OCI-LY3 (cell line): ENCODE measurements at regions not wholly inside any gene's neighbourhood (a gene's known extent, or its start where the extent isn't known, plus 50 kb on each side); places are given as distances from the start of the nearest gene placed in this dataset.

Source experiments
- H2AFZ ChIP-seq: fragments of 200-600, 300-600 bp; shearing (Covaris generic); 2 replicates; pipeline ENCODE4 v1.6.0; 2014; ENCODE audit warnings: antibody characterized with exemption, low read depth, low read length
- H3K27ac ChIP-seq: fragments of 200-600, 300-600 bp; sonication (generic); 2 replicates; pipeline ENCODE4 v1.5.1; 2014; ENCODE audit warnings: mild to moderate bottlenecking, low read length, moderate library complexity, mixed read lengths
- H3K27me3 ChIP-seq: fragments of 200-600, 300-600 bp; sonication (generic); 2 replicates; pipeline ENCODE4 v1.6.1; 2014; ENCODE audit warnings: low read depth, low read length, mixed read lengths
- H3K36me3 ChIP-seq: fragments of 200-600, 300-600 bp; sonication (generic); replicated peaks from 2 replicates; pipeline ENCODE3; 2014; ENCODE audit warnings: low read depth, low read length, mixed read lengths
- H3K4me1 ChIP-seq: fragments of 300-600, 200-600 bp; sonication (generic); 2 replicates; pipeline ENCODE4 v1.6.1; 2014; ENCODE audit warnings: low read length, mixed read lengths
- H3K4me2 ChIP-seq: fragments of 200-600, 300-600 bp; sonication (generic); 2 replicates; pipeline ENCODE4 v1.6.1; 2014; ENCODE audit warnings: low read length, mixed read lengths
- H3K4me3 ChIP-seq: fragments of 300-600, 200-600 bp; sonication (generic); 2 replicates; pipeline ENCODE4 v1.5.1; 2014; ENCODE audit warnings: antibody characterized with exemption, mild to moderate bottlenecking, low read length, moderate library complexity
- H3K79me2 ChIP-seq: fragments of 300-600, 200-600 bp; shearing (Covaris generic); 2 replicates; pipeline ENCODE4 v1.6.1; 2014; ENCODE audit warnings: mild to moderate bottlenecking, low read length, mixed read lengths
- H3K9ac ChIP-seq: fragments of 300-600, 200-600 bp; shearing (Covaris generic); 2 replicates; pipeline ENCODE4 v1.6.0; 2014; ENCODE audit warnings: mild to moderate bottlenecking, low read length, moderate library complexity
- H3K9me3 ChIP-seq: fragments of 200-600, 300-600 bp; shearing (Covaris generic); 2 replicates; pipeline ENCODE4 v1.6.1; 2014; ENCODE audit warnings: low read length, mixed read lengths; ENCODE audit not compliant: insufficient read depth
- H4K20me1 ChIP-seq: fragments of 200-600, 300-600 bp; sonication (generic); 2 replicates; pipeline ENCODE4 v1.6.1; 2016; ENCODE audit warnings: low read length, mixed read lengths; ENCODE audit not compliant: insufficient read depth
- CTCF ChIP-seq: fragments of 200-600, 300-600 bp; sonication (generic); IDR thresholded peaks from 2 replicates; pipeline ENCODE4 v1.5.1; 2014; ENCODE audit warnings: antibody characterized with exemption, low read length, low read depth
- EZH2phosphoT487 ChIP-seq: fragments of 200-600 bp; shearing (Covaris generic); IDR thresholded peaks from 2 replicates; pipeline ENCODE4 v1.6.1; 2018; ENCODE audit warnings: antibody characterized with exemption, mixed run types, low read depth

GRCh38 chr9:82665324-82665723, 397.6 kb downstream of the RASEF start:
- no peaks in the 10 kb centered on the region for H4K20me1 ChIP-seq
- no peaks in the 10 kb centered on the region for H3K36me3 ChIP-seq
- no peak overlapping the region for H3K9ac ChIP-seq
- no peak overlapping the region for H3K4me3 ChIP-seq
- no peaks in the 10 kb centered on the region for H3K27me3 ChIP-seq
- no peaks in the 10 kb centered on the region for H3K79me2 ChIP-seq
- H3K4me1 ChIP-seq, result no peaks in the 10 kb centered on the region
- no peaks in the 10 kb centered on the region for H3K9me3 ChIP-seq
- TF ChIP-seq CTCF (no peak), EZH2phosphoT487 (no peak)
- H3K27ac ChIP-seq, result no peak overlapping the region
- H2AFZ ChIP-seq, result no peak overlapping the region
- no peak overlapping the region for H3K4me2 ChIP-seq

GRCh38 chr9:82668689-82669199, 394.2 kb downstream of the RASEF start:
- no peaks in the 10 kb centered on the region for H4K20me1 ChIP-seq
- no peaks in the 10 kb centered on the region for H3K36me3 ChIP-seq
- H3K9me3 ChIP-seq, result no peaks in the 10 kb centered on the region
- H2AFZ ChIP-seq, result no peak overlapping the region
- no peak overlapping the region for H3K4me3 ChIP-seq
- H3K27me3 ChIP-seq, result no peaks in the 10 kb centered on the region
- TF ChIP-seq EZH2phosphoT487 (no peak), CTCF (no peak)
- no peak overlapping the region for H3K27ac ChIP-seq
- no peaks in the 10 kb centered on the region for H3K4me1 ChIP-seq
- H3K4me2 ChIP-seq, result no peak overlapping the region
- no peak overlapping the region for H3K9ac ChIP-seq
- no peaks in the 10 kb centered on the region for H3K79me2 ChIP-seq

GRCh38 chr9:82670000-82670399, 392.9 kb downstream of the RASEF start:
- H3K27me3 ChIP-seq, result no peaks in the 10 kb centered on the region
- no peaks in the 10 kb centered on the region for H4K20me1 ChIP-seq
- no peak for TF ChIP-seq EZH2phosphoT487
- no peak for TF ChIP-seq CTCF
- H2AFZ ChIP-seq, result no peak overlapping the region
- H3K4me3 ChIP-seq, result no peak overlapping the region
- H3K79me2 ChIP-seq, result no peaks in the 10 kb centered on the region
- H3K27ac ChIP-seq, result no peak overlapping the region
- no peaks in the 10 kb centered on the region for H3K4me1 ChIP-seq
- no peak overlapping the region for H3K4me2 ChIP-seq
- no peak overlapping the region for H3K9ac ChIP-seq
- no peaks in the 10 kb centered on the region for H3K9me3 ChIP-seq
- no peaks in the 10 kb centered on the region for H3K36me3 ChIP-seq

- H2AFZ ChIP-seq, result no peak overlapping the region
- no peak overlapping the region for H3K27ac ChIP-seq
- H4K20me1 ChIP-seq, result no peaks in the 10 kb centered on the region
- no peaks in the 10 kb centered on the region for H3K36me3 ChIP-seq
- H3K27me3 ChIP-seq, result no peaks in the 10 kb centered on the region
- H3K9me3 ChIP-seq, result no peaks in the 10 kb centered on the region
- no peak overlapping the region for H3K4me2 ChIP-seq
- H3K4me1 ChIP-seq, result no peaks in the 10 kb centered on the region
- TF ChIP-seq CTCF (no peak), EZH2phosphoT487 (no peak)
- no peaks in the 10 kb centered on the region for H3K79me2 ChIP-seq
- H3K9ac ChIP-seq, result no peak overlapping the region
- H3K4me3 ChIP-seq, result no peak overlapping the region
Observed at GRCh38 chr9:82670726-82671125, 392.2 kb downstream of the RASEF start.
